Liver (tissue), 8 donors: ENCODE measurements at regions not wholly inside any gene's neighbourhood (a gene's known extent, or its start where the extent isn't known, plus 50 kb on each side); places are given as distances from the start of the nearest gene placed in this dataset.

Experiments
- DNase-seq: peaks from one replicate; pipeline ENCODE4 v3.0.0-alpha.2; 2017; ENCODE audit warnings: low spot score
- H3K27ac ChIP-seq, 2 donors: one replicate each; pipeline ENCODE4 v1.7.0; 2013; ENCODE audit warnings: inconsistent platforms in 2 of 2, low read length in 2 of 2, control low read depth in 1 of 2, low read depth in 1 of 2, mild to moderate bottlenecking in 1 of 2
- H3K27me3 ChIP-seq, 4 donors: one replicate each; pipeline versions ENCODE4 v1.6.1 to v1.7.0; 2013; ENCODE audit warnings: low read length in 3 of 4, inconsistent platforms in 1 of 4, mild to moderate bottlenecking in 1 of 4, moderate library complexity in 1 of 4; ENCODE audit not compliant: control insufficient read depth in 4 of 4, insufficient read depth in 4 of 4
- H3K36me3 ChIP-seq, 4 donors: one replicate each; pipeline versions ENCODE4 v1.6.1 to v1.7.0; 2013; ENCODE audit warnings: low read length in 3 of 4, mild to moderate bottlenecking in 3 of 4, low read depth in 1 of 4, moderate library complexity in 1 of 4; ENCODE audit not compliant: control insufficient read depth in 4 of 4, insufficient read depth in 3 of 4
- H3K4me1 ChIP-seq, 4 donors: one replicate each; pipeline versions ENCODE4 v1.6.1 to v1.7.0; 2013; ENCODE audit warnings: low read length in 3 of 4, mild to moderate bottlenecking in 3 of 4, moderate library complexity in 1 of 4; ENCODE audit not compliant: control insufficient read depth in 4 of 4, insufficient read depth in 4 of 4
- H3K4me3 ChIP-seq, 3 donors: one replicate each; pipeline versions ENCODE4 v1.6.1 to v1.7.0; 2013; ENCODE audit warnings: low read length in 3 of 3, control low read depth in 1 of 3, low read depth in 1 of 3, mild to moderate bottlenecking in 1 of 3
- H3K9ac ChIP-seq, 2 donors: one replicate each; pipeline ENCODE4 v1.7.0; 2013; ENCODE audit warnings: low read length in 2 of 2, mild to moderate bottlenecking in 2 of 2, moderate library complexity in 2 of 2, control low read depth in 1 of 2, low read depth in 1 of 2
- H3K9me3 ChIP-seq, 4 donors: one replicate each; pipeline versions ENCODE4 v1.6.1 to v1.7.0; 2013; ENCODE audit warnings: low read length in 3 of 4; ENCODE audit not compliant: control insufficient read depth in 4 of 4
- EGR1 ChIP-seq, 2 donors: IDR thresholded peaks; 2 replicates each; pipeline ENCODE4 v1.6.1; 2016 to 2018; ENCODE audit warnings: antibody characterized with exemption in 2 of 2, low read depth in 2 of 2
- FOXA1 ChIP-seq: IDR thresholded peaks from 2 replicates; pipeline ENCODE4 v1.6.1; 2016; ENCODE audit warnings: antibody characterized with exemption
- GABPA ChIP-seq, 2 donors: IDR thresholded peaks in 1 of 2; conservative IDR thresholded peaks in 1 of 2; 2 replicates each; pipeline ENCODE4 v1.6.1; 2016; ENCODE audit warnings: antibody characterized with exemption in 2 of 2, mild to moderate bottlenecking in 1 of 2, moderate library complexity in 1 of 2
- HNF4A ChIP-seq, 2 donors: conservative IDR thresholded peaks; 2 replicates each; pipeline ENCODE4 v1.6.1; 2016; ENCODE audit warnings: antibody characterized with exemption in 2 of 2, mild to moderate bottlenecking in 2 of 2
- HNF4G ChIP-seq: IDR thresholded peaks from 2 replicates; pipeline ENCODE4 v1.6.1; 2016; ENCODE audit warnings: antibody characterized with exemption
- JUND ChIP-seq, 2 donors: IDR thresholded peaks; 2 replicates each; pipeline ENCODE4 v1.6.1; 2016; ENCODE audit warnings: antibody characterized with exemption in 2 of 2
- NR2F2 ChIP-seq: IDR thresholded peaks from 2 replicates; pipeline ENCODE4 v1.6.1; 2016; ENCODE audit warnings: antibody characterized with exemption
- RAD21 ChIP-seq, 2 donors: IDR thresholded peaks; 2 replicates each; pipeline ENCODE4 v1.6.1; 2016; ENCODE audit warnings: antibody characterized with exemption in 2 of 2, mild to moderate bottlenecking in 2 of 2
- RXRA ChIP-seq, 2 donors: IDR thresholded peaks; 2 replicates each; pipeline ENCODE4 v1.6.1; 2017 to 2018; ENCODE audit warnings: antibody characterized with exemption in 2 of 2, mild to moderate bottlenecking in 1 of 2
- SP1 ChIP-seq: IDR thresholded peaks from 2 replicates; pipeline ENCODE4 v1.6.1; 2018; ENCODE audit warnings: antibody characterized with exemption, mild to moderate bottlenecking
- TAF1 ChIP-seq: conservative IDR thresholded peaks from 2 replicates; pipeline ENCODE4 v1.6.1; 2016; ENCODE audit warnings: antibody characterized with exemption, mild to moderate bottlenecking
- YY1 ChIP-seq: IDR thresholded peaks from 2 replicates; pipeline ENCODE4 v1.6.1; 2016; ENCODE audit warnings: antibody characterized with exemption, mild to moderate bottlenecking
- WGBS: extraction: QIAGEN DNeasy Blood & Tissue Kit; methylation state at CpG from one replicate; pipeline ENCODE4 v1.1.7; 2013; 5-methylcytosine and 5-hydroxymethylcytosine counted together
- TF ChIP-seq, protein P1 (sequence below): IDR thresholded peaks from 2 replicates; pipeline ENCODE4 v1.6.1; 2016; ENCODE audit warnings: antibody characterized with exemption
- TF ChIP-seq, protein P2 (sequence below): IDR thresholded peaks from 2 replicates; pipeline ENCODE4 v1.6.1; 2016; ENCODE audit warnings: antibody characterized with exemption
- TF ChIP-seq, protein P3 (sequence below): fragments of 150-350 bp; IDR thresholded peaks from 2 replicates; pipeline ENCODE4 v1.5.1; 2017; ENCODE audit warnings: improper control_type of control experiment, low read depth, low read length; ENCODE audit not compliant: missing input control
- TF ChIP-seq, protein P4 (sequence below): IDR thresholded peaks from 2 replicates; pipeline ENCODE4 v1.6.1; 2016; ENCODE audit warnings: antibody characterized with exemption, mild to moderate bottlenecking
- donor health status: healthy.
- donor health status: healthy.
- donor health status: healthy.
- donor health status: healthy.
- donor health status: healthy.

DNA sequence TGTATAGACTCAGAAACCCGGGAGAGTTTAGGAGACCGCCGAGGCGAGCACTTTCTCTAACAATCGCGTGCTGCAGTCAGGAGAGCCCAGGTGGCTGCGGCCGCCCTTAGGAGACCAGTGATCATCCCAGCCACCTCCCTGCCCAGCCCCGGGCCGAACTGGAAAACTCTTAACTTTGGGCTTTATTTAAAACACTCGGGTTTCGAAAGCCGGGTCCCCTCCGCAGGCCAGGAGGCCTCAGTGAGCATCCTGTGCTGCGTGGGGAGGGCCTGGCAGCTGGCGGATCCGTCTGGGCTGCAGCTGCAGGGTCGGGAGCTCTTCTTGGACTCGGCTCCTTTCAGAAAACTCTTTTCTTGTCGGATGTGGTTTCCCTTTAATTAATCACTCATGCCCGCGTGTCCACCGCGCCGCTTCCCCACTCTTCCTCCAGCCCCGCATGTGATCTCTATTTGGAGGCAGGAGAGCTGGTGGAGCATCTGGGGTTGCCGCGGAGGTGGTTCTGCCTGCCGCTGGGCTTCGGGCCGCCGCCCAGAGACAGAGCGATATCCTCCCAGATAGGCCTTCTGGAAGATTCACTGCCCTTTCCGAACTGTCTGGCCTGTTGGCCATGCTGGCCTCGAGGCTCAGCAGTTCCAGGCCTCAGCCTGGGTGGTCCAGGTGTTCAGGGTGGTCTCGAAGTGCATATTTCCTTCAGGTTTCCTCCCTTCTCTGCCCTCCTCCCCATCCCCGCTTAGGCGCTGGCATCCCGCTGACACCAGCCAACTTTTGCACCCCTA lies 59.5 kb downstream of the TMEM174 start:
- H3K4me1 ChIP-seq: peaks cover 4 to 20% (median 13%) of the 10 kb centered on the region in 4 donors
- TF ChIP-seq NR2F2 (no peak), HNF4G (no peak), RAD21 (IDR thresholded peaks at IDR 0.05) (no peak), FOXA1 (no peak), GABPA (IDR thresholded peaks at IDR 0.05 in 1 of 2, conservative IDR thresholded peaks at IDR 0.05 in 1 of 2) (no peak), SP1 (no peak), RXRA (IDR thresholded peaks at IDR 0.05) (no peak), YY1 (no peak), EGR1 (IDR thresholded peaks at IDR 0.05; ENCODE audit: low read depth in 2 of 2) (no peak), JUND (IDR thresholded peaks at IDR 0.05) (no peak), TAF1 (no peak)
- TF ChIP-seq, protein P1, sequence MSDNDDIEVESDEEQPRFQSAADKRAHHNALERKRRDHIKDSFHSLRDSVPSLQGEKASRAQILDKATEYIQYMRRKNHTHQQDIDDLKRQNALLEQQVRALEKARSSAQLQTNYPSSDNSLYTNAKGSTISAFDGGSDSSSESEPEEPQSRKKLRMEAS: no peak
- TF ChIP-seq, protein P2, sequence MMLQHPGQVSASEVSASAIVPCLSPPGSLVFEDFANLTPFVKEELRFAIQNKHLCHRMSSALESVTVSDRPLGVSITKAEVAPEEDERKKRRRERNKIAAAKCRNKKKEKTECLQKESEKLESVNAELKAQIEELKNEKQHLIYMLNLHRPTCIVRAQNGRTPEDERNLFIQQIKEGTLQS: no peak
- TF ChIP-seq, protein P3, sequence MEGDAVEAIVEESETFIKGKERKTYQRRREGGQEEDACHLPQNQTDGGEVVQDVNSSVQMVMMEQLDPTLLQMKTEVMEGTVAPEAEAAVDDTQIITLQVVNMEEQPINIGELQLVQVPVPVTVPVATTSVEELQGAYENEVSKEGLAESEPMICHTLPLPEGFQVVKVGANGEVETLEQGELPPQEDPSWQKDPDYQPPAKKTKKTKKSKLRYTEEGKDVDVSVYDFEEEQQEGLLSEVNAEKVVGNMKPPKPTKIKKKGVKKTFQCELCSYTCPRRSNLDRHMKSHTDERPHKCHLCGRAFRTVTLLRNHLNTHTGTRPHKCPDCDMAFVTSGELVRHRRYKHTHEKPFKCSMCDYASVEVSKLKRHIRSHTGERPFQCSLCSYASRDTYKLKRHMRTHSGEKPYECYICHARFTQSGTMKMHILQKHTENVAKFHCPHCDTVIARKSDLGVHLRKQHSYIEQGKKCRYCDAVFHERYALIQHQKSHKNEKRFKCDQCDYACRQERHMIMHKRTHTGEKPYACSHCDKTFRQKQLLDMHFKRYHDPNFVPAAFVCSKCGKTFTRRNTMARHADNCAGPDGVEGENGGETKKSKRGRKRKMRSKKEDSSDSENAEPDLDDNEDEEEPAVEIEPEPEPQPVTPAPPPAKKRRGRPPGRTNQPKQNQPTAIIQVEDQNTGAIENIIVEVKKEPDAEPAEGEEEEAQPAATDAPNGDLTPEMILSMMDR: no peak
- TF ChIP-seq, protein P4, sequence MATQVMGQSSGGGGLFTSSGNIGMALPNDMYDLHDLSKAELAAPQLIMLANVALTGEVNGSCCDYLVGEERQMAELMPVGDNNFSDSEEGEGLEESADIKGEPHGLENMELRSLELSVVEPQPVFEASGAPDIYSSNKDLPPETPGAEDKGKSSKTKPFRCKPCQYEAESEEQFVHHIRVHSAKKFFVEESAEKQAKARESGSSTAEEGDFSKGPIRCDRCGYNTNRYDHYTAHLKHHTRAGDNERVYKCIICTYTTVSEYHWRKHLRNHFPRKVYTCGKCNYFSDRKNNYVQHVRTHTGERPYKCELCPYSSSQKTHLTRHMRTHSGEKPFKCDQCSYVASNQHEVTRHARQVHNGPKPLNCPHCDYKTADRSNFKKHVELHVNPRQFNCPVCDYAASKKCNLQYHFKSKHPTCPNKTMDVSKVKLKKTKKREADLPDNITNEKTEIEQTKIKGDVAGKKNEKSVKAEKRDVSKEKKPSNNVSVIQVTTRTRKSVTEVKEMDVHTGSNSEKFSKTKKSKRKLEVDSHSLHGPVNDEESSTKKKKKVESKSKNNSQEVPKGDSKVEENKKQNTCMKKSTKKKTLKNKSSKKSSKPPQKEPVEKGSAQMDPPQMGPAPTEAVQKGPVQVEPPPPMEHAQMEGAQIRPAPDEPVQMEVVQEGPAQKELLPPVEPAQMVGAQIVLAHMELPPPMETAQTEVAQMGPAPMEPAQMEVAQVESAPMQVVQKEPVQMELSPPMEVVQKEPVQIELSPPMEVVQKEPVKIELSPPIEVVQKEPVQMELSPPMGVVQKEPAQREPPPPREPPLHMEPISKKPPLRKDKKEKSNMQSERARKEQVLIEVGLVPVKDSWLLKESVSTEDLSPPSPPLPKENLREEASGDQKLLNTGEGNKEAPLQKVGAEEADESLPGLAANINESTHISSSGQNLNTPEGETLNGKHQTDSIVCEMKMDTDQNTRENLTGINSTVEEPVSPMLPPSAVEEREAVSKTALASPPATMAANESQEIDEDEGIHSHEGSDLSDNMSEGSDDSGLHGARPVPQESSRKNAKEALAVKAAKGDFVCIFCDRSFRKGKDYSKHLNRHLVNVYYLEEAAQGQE: no peak
- H3K36me3 ChIP-seq: no peaks in the 10 kb centered on the region
- peak overlapping the region in 1 of 3 donors; percentile 4 for H3K4me3 ChIP-seq
- H3K27ac ChIP-seq: no peak overlapping the region
- peaks cover 0 to 3% (median 2%) of the 10 kb centered on the region in 4 donors for H3K9me3 ChIP-seq
- H3K9ac ChIP-seq: no peak overlapping the region
- H3K27me3 ChIP-seq: peaks cover 11 to 20% (median 14%) of the 10 kb centered on the region in 4 donors
- DNase-seq: no peak
- WGBS: 12% methylated on average over 39 of the region's 39 CpGs

DNA sequence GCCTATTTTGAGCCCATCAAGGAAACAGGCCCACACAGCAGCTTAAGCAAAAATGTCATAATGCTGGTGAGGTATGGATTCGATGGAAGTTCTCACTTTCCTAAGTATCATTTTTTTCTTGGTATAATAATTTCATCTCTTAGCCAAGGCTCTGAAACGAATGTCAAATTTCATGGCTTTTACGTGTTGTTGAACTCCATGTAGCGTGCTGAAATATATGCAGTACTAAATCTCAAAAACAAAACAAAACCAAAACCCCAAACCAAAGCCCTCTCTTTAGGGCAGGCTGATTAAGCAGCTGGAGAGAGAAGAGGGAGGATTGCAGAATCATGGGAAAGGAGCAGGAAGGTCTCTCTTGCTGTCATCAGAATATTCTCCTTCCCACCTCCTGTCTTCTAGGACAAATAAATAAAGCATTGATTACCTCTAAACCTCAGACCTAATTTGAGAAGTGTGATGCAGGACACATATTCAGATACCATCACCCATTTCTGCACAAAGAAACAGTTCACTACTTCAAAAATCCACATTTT lies 58.3 kb downstream of the TMEM174 start:
- 48% methylated on average over 4 of the region's 4 CpGs for WGBS
- TF ChIP-seq NR2F2 (no peak), RAD21 (IDR thresholded peaks at IDR 0.05) (no peak), GABPA (IDR thresholded peaks at IDR 0.05 in 1 of 2, conservative IDR thresholded peaks at IDR 0.05 in 1 of 2) (no peak), SP1 (no peak), FOXA1 (no peak), RXRA (IDR thresholded peaks at IDR 0.05) (no peak), HNF4A (conservative IDR thresholded peaks at IDR 0.05) (no peak), TAF1 (no peak)
- TF ChIP-seq, protein P4: no peak
- TF ChIP-seq, protein P2: no peak
- TF ChIP-seq, protein P3: no peak
- TF ChIP-seq, protein P1: no peak

More for the DNA sequence above, 58.3 kb downstream of the TMEM174 start:
- peaks cover 0 to 3% (median 2%) of the 10 kb centered on the region in 4 donors for H3K9me3 ChIP-seq
- H3K4me1 ChIP-seq: peaks cover 4 to 20% (median 13%) of the 10 kb centered on the region in 4 donors
- H3K36me3 ChIP-seq: no peaks in the 10 kb centered on the region
- no peak for DNase-seq
- H3K27me3 ChIP-seq: peaks cover 11 to 20% (median 14%) of the 10 kb centered on the region in 4 donors
- no peak overlapping the region for H3K27ac ChIP-seq
- H3K9ac ChIP-seq: no peak overlapping the region
- H3K4me3 ChIP-seq: no peak overlapping the region
